ENCODE measurements at regions not wholly inside any gene's neighbourhood (a gene's known extent, or its start where the extent isn't known, plus 50 kb on each side); places are given as distances from the start of the nearest gene placed in this dataset.

GRCh38 chr9:3150074-3150473 is 306.2 kb upstream of the PUM3 start:
- H3K9me2 ChIP-seq (replicated peaks; ENCODE audit: insufficient read depth) = no peaks in the 10 kb centered on the region
- H3K27me3 ChIP-seq = no peaks in the 10 kb centered on the region
- no peak overlapping the region for H3K4me2 ChIP-seq
- H3K27ac ChIP-seq = no peak overlapping the region
- no peak for TF ChIP-seq CTCF (IDR thresholded peaks at IDR 0.05; ENCODE audit: poor library complexity)
- TF ChIP-seq EZH2 (IDR thresholded peaks at IDR 0.05; ENCODE audit: borderline replicate concordance) = no peak
- TF ChIP-seq EZH2phosphoT487 (IDR thresholded peaks at IDR 0.05; ENCODE audit: low read depth, severe bottlenecking, unreplicated experiment) = no peak
- no peak overlapping the region for H3K4me3 ChIP-seq
- no peaks in the 10 kb centered on the region for H3K79me2 ChIP-seq
- no peaks in the 10 kb centered on the region for H3K36me3 ChIP-seq (replicated peaks; ENCODE audit: insufficient read depth, low read depth)
- DNase-seq (ENCODE audit: low spot score) = no peak
- no peak overlapping the region for H2AFZ ChIP-seq
- no peaks in the 10 kb centered on the region for H3K4me1 ChIP-seq (ENCODE audit: insufficient read depth)
- H3K9me3 ChIP-seq (ENCODE audit: low read depth) = no peaks in the 10 kb centered on the region
- WGBS (ENCODE audit: low lambda C conversion rate, missing lambda C conversion rate) = 65% methylated on average over 3 of the region's 3 CpGs
- H4K20me1 ChIP-seq (ENCODE audit: insufficient read depth, poor library complexity, severe bottlenecking) = no peaks in the 10 kb centered on the region

GRCh38 chr9:3138231-3139229 is 294.6 kb upstream of the PUM3 start:
- Histone ChIP-seq H3K4me1 (ENCODE audit: insufficient read depth) (no peaks in the 10 kb centered on the region), H3K27ac (no peak overlapping the region), H3K4me2 (no peak overlapping the region), H3K9me3 (ENCODE audit: low read depth) (no peaks in the 10 kb centered on the region), H4K20me1 (ENCODE audit: insufficient read depth, poor library complexity, severe bottlenecking) (no peaks in the 10 kb centered on the region), H3K9me2 (replicated peaks; ENCODE audit: insufficient read depth) (no peaks in the 10 kb centered on the region), H2AFZ (no peak overlapping the region), H3K36me3 (replicated peaks; ENCODE audit: insufficient read depth, low read depth) (no peaks in the 10 kb centered on the region), H3K79me2 (no peaks in the 10 kb centered on the region), H3K4me3 (no peak overlapping the region), H3K27me3 (no peaks in the 10 kb centered on the region)
- DNase-seq (ENCODE audit: low spot score) = no peak
- WGBS (ENCODE audit: low lambda C conversion rate, missing lambda C conversion rate) = 80% methylated on average over 10 of the region's 10 CpGs
- TF ChIP-seq EZH2phosphoT487 (IDR thresholded peaks at IDR 0.05; ENCODE audit: low read depth, severe bottlenecking, unreplicated experiment) (no peak), CTCF (IDR thresholded peaks at IDR 0.05; ENCODE audit: poor library complexity) (no peak), EZH2 (IDR thresholded peaks at IDR 0.05; ENCODE audit: borderline replicate concordance) (no peak)

- no peaks in the 10 kb centered on the region for H4K20me1 ChIP-seq (ENCODE audit: insufficient read depth, poor library complexity, severe bottlenecking)
- no peaks in the 10 kb centered on the region for H3K9me2 ChIP-seq (replicated peaks; ENCODE audit: insufficient read depth)
- no peaks in the 10 kb centered on the region for H3K27me3 ChIP-seq
- no peak for DNase-seq (ENCODE audit: low spot score)
- H3K4me2 ChIP-seq = no peak overlapping the region
- H2AFZ ChIP-seq = no peak overlapping the region
- no peaks in the 10 kb centered on the region for H3K36me3 ChIP-seq (replicated peaks; ENCODE audit: insufficient read depth, low read depth)
- 87% methylated on average over 3 of the region's 3 CpGs for WGBS (ENCODE audit: low lambda C conversion rate, missing lambda C conversion rate)
- H3K4me3 ChIP-seq = no peak overlapping the region
- no peaks in the 10 kb centered on the region for H3K79me2 ChIP-seq
- no peaks in the 10 kb centered on the region for H3K4me1 ChIP-seq (ENCODE audit: insufficient read depth)
- TF ChIP-seq EZH2 (IDR thresholded peaks at IDR 0.05; ENCODE audit: borderline replicate concordance) (no peak), CTCF (IDR thresholded peaks at IDR 0.05; ENCODE audit: poor library complexity) (no peak), EZH2phosphoT487 (IDR thresholded peaks at IDR 0.05; ENCODE audit: low read depth, severe bottlenecking, unreplicated experiment) (no peak)
- H3K27ac ChIP-seq = no peak overlapping the region
- H3K9me3 ChIP-seq (ENCODE audit: low read depth) = no peaks in the 10 kb centered on the region
These were observed 293.4 kb upstream of the PUM3 start for GRCh38 chr9:3137347-3137695.
